Adrenal gland (tissue), 5 donors: ENCODE measurements at regions not wholly inside any gene's neighbourhood (a gene's known extent, or its start where the extent isn't known, plus 50 kb on each side); places are given as distances from the start of the nearest gene placed in this dataset.
"Not testable (repeated sequence)": the region's sequence is repeated elsewhere in the genome, so short reads cannot be mapped to it uniquely, and the experiment has no call there.

ENCODE experiments used
- CTCF ChIP-seq, 6 experiments: fragments of 450-650 bp in 4 of 6; fragments of 200-600 bp in 2 of 6; sonication (generic) in 1 of 6; IDR thresholded peaks; 1 replicate in 5 of 6; 2 replicates in 1 of 6; pipeline versions ENCODE4 v1.5.1 to v1.8.0; 2016 to 2021; ENCODE audit warnings: antibody characterized with exemption in 6 of 6, mild to moderate bottlenecking in 2 of 6, moderate library complexity in 1 of 6
- POLR2A ChIP-seq, 2 donors: fragments of 450-650 bp; IDR thresholded peaks; one replicate each; pipeline ENCODE4 v1.6.1; 2017; ENCODE audit warnings: antibody characterized with exemption in 2 of 2, mild to moderate bottlenecking in 2 of 2, moderate library complexity in 1 of 2
- donor health status: DM: no; HTN: no; CAD: no.

GRCh38 chr11:126143491-126143890 is 68.0 kb downstream of the RPUSD4 start:
- not testable (repeated sequence) for TF ChIP-seq POLR2A, CTCF (IDR thresholded peaks at IDR 0.05)
